C4-2B (cell line): ENCODE measurements at regions not wholly inside any gene's neighbourhood (a gene's known extent, or its start where the extent isn't known, plus 50 kb on each side); places are given as distances from the start of the nearest gene placed in this dataset.

Source experiments
- CTCF ChIP-seq: fragments of 450-650 bp; conservative IDR thresholded peaks from 2 replicates; pipeline ENCODE4 v1.5.1; 2017; ENCODE audit warnings: mild to moderate bottlenecking
- ZFX ChIP-seq: fragments of 450-650 bp; IDR thresholded peaks from 2 replicates; pipeline ENCODE4 v1.6.1; 2017

GRCh38 chr5:24735284-24735683 is 90.5 kb upstream of the CDH10 start:
- TF ChIP-seq CTCF (no peak), ZFX (no peak)
